ENCODE measurements at regions not wholly inside any gene's neighbourhood (a gene's known extent, or its start where the extent isn't known, plus 50 kb on each side); places are given as distances from the start of the nearest gene placed in this dataset.
"Not testable (repeated sequence)": the region's sequence is repeated elsewhere in the genome, so short reads cannot be mapped to it uniquely, and the experiment has no call there.

DNA sequence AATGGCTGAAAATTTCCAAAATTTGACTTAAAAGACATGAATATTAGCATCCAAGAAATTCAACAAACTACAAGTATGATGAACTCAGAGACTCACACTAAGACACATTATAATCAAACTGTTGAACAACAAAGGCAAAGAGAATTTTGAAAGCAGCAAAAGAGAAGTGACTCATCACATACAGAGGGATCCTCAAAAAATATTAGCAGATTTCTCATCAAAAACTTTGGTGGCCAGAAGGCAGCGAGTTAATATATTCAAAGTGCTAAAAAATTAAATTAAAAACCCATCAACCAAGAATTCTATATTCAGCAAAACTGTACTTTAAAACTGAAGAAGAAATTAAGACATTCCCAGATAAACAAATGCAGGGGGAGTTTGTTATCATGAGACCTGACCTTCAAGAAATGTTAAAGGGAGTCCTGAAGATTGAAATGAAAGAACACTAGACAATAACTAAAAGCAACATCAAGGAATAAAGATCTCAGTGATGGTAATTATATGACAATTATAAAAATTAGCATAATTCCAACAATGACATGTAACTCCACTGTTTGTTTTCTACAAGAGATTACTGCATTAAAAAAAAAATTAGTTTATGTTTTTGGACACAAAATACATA lies 150.0 kb downstream of the RNASET2 start:
- no peak for DNase-seq

GRCh38 chr6:166803471-166803870 lies 152.9 kb downstream of the RNASET2 start:
- no peak for DNase-seq

- DNase-seq, result no peak
Observed at GRCh38 chr6:166802401-166802800, 153.9 kb downstream of the RNASET2 start.

- no peak for DNase-seq
Observed at GRCh38 chr6:166800137-166800536, 156.2 kb downstream of the RNASET2 start.

DNA sequence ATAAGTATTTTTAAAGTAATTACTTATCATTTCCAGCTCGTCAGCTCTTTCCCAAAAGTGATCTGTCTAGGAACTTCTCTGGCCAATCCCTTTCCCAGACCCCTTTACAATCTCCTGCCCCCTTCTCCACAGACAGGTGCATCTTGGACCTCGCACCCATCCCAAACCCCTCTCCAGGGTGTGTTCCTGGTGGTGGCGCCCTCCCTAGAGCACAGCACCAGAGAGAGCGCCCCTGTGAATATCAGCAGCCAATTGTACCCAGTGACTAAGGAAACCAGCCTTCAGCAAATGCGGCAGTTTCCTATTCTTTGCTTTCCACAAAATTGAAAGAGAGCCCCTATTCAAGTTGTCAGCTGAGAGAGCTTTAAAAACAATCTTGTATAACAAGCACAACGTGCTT lies 157.7 kb downstream of the RNASET2 start:
- no peak for DNase-seq

- no peak for DNase-seq
Observed at GRCh38 chr6:166796610-166797009, 159.7 kb downstream of the RNASET2 start.

DNA sequence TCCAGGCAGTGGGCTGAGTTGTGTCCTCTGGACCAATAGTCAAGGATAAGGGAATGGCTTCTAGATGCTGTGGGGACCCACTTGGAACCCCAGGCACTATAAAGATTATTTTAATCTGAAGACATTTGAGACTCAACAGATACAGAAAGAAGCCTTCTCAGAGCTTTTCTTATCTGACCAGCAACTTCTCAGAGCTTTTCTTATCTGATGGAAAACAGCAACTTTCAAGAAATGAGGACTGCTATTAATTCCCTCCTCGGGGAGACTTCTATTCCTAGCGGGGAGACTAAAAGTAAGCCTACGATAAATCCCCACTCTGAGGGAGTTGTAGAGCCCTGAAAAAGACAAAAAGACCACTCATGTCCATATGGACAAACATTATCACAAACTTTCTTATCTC lies 160.5 kb downstream of the RNASET2 start:
- DNase-seq, result no peak

DNA sequence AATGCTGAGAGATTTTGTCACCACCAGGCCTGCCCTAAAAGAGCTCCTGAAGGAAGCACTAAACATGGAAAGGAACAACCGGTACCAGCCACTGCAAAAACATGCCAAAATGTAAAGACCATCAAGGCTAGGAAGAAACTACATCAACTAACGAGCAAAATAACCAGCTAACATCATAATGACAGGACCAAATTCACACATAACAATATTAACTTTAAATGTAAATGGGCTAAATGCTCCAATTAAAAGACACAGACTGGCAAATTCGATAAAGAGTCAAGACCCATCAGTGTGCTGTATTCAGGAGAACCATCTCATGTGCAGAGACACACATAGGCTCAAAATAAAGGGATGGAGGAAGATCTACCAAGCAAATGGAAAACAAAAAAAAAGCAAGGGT lies 163.8 kb upstream of the RPS6KA2 start:
- not testable (repeated sequence) for DNase-seq

- not testable (repeated sequence) for DNase-seq
Observed at GRCh38 chr6:166788846-166789529, 161.9 kb upstream of the RPS6KA2 start.

GRCh38 chr6:166786704-166787293 lies 159.7 kb upstream of the RPS6KA2 start:
- DNase-seq, result peak; percentile 71 to 93 (median 78)

DNA sequence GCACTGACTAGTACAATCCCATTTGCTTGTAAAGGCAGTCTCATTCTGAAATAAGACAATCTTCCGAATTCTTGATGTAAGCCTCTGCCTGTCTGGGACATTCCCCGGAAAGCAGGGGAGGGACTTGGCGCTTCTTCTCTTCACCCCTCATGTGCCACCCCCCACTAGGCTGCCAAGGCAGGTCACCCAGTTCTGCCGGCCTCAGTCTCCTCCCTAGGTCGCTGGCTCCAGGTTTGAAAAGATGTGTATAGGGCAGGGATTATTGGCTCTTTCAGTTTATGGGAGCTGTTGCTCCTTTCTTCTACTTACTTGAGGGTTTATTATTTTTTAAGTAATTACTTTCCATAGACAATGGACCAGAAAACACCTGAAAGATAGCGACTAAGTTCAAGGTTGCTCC lies 158.1 kb upstream of the RPS6KA2 start:
- no peak for DNase-seq

- DNase-seq, result no peak
Observed at GRCh38 chr6:166784691-166785090, 157.6 kb upstream of the RPS6KA2 start.

GRCh38 chr6:166782520-166782919 lies 155.5 kb upstream of the RPS6KA2 start:
- DNase-seq, result peak in 2 of 4 experiments; percentile 28 to 65

DNA sequence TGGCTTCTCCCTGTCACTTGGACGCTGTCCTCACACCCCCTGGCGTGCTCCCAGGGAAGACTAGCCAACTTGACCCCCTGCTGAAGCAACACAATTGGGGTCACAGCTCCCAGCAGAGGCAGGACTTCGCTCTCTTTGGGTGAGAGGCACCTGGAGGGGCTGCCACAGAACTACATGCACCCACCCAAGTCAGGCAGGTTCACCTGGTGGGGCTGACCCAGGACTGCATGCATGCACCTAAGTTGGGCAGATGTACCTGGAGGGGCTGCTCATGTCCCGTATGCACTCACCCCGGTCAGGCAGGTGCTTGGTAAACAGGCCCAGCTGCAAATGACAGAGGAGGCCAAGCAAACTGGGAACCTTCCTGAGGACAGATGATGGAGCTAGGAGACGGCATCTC lies 154.3 kb upstream of the RPS6KA2 start:
- DNase-seq, result no peak

- DNase-seq, result no peak
Observed at GRCh38 chr6:166779963-166780683, 153.1 kb upstream of the RPS6KA2 start.

DNA sequence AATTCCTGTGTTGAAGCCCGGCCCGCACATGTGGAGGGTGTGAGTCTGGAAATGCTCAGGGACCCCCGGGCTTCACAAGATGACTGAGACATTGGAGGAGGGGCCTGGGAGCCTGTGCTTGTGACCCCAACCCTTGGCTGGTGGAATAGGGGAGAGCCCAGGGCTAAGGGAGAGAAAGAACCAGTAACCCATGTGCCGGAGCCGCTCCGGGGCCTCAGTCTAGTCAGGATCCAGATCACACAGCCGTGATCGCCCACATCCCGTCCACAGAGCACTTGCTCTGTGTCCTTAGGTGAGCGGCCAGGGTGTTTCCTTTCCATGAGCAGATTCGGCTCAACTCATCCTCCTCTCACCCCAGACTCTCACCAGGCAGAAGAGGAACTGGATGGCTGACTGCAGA lies 152.3 kb upstream of the RPS6KA2 start:
- no peak for DNase-seq

- DNase-seq, result no peak
Observed at GRCh38 chr6:166778776-166779175, 151.7 kb upstream of the RPS6KA2 start.

DNA sequence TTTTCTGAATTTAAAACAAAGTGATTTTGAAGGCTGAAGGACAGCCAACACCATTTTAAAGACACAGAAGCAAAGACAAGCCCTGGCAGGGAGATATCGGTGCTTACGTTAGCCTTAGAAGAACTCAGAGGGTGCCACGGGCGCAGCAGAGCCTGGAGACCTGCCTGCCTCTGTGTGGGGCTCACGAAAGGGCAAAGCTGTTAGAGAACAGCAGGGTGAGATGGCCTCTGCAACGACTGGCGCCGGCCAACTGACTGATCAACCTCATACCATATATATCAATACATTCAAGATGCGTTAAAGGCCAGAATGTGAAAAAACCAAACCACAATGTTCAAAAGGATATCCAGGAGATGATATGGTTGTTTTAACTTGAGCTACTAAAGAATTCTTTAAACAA lies 151.0 kb upstream of the RPS6KA2 start:
- DNase-seq, result no peak

GRCh38 chr6:166777096-166777630 lies 150.1 kb upstream of the RPS6KA2 start:
- no peak for DNase-seq

DNA sequence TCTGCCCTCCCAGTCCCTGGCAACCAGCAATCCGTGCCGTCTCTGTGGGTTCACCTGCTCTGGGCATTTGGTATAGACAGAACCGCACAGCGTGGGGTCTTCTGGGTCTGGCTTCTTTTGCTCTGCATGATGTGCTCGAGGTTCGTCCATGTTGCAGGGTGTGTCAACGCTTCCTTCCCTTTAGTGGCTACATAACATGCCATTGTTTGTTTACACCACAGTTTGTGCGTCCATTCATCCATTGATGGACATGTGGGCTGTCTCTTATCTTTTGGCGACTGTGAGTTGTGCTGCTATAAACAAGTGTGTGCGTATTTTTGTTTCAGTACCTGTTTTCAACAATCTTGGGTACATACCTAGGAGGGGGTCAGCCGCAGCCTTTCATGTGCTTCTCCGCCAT lies 149.5 kb upstream of the RPS6KA2 start:
- DNase-seq, result no peak

DNA sequence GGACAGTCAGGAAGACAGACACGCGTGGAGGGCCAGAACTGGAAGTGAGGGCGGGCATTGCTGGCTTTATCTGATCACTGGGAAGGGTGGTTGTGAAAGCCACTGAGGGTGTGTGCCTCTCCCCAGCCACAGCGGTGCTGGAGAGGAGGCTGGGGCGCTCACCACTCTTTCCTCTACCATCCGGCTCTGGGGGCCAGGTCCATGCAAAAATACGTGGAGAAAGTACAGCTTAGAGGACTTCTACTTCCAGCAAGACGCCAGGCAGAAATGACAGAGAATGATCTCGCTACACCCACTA lies 148.8 kb upstream of the RPS6KA2 start:
- DNase-seq, result no peak

GRCh38 chr6:166775180-166775922 lies 148.3 kb upstream of the RPS6KA2 start:
- peak; percentile 80 to 91 (median 84) for DNase-seq

- DNase-seq, result no peak
Observed at GRCh38 chr6:166774770-166775169, 147.7 kb upstream of the RPS6KA2 start.

Data from suppressor macrophage (primary cell).